ENCODE measurements at regions not wholly inside any gene's neighbourhood (a gene's known extent, or its start where the extent isn't known, plus 50 kb on each side); places are given as distances from the start of the nearest gene placed in this dataset.

DNA sequence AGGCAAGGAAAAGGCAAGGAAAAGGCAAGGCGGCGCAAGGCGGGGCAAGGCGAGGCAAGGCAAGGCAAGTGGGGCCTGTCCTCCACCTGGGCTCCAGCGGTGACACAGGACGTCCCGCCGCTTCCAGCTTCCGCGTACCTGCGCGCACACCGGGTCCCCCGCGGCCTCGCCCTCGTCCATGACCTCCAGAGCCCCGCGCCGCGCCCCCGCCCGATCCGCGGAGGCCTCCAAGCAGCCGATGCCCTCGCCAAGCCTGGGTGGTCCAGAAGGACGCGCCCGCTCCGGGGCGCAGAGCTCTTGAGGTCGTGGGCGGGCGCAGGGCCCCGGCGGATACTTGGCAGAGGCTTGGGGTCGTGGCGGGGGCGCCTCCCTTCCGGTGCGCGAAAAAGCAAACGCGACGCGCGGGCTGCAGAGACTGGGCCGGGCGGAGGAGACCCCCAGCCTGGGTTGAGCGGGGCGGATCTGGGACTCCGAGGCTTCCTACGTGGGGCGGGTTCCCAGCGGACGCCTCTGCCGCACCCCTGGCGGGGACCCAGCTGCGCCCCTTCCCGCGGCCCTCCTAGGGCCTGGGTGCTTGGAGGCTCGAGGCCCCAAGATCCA is 60.8 kb upstream of the EIF5 start:
- peaks cover 59% of the 10 kb centered on the region for H3K27me3 ChIP-seq (ENCODE audit: control insufficient read depth, insufficient read depth, low read length)
- ChIA-PET POLR2A (ENCODE audit: unreplicated experiment) (no interaction called here), CTCF (no interaction called here)
- H2BK15ac ChIP-seq (ENCODE audit: low read depth, low read length): no peak overlapping the region
- H3K23ac ChIP-seq (ENCODE audit: low read depth, low read length): no peak overlapping the region
- peak overlapping the region; percentile 58; the same call in 1 of the 2 replicates for H3K4me2 ChIP-seq (ENCODE audit: low read depth, low read length)
- no peak overlapping the region for H3K27ac ChIP-seq (ENCODE audit: insufficient read depth, low read length)
- H3K36me3 ChIP-seq (ENCODE audit: control insufficient read depth, insufficient read depth, low read length): no peaks in the 10 kb centered on the region
- H2BK20ac ChIP-seq (ENCODE audit: low read depth, low read length): no peak overlapping the region
- no TSS peak for BruUV-seq (replicated peaks)
- H3K4ac ChIP-seq (ENCODE audit: low read depth, low read length): no peak overlapping the region
- no peak overlapping the region for H4K8ac ChIP-seq (ENCODE audit: low read depth in 2 of 2, low read length in 2 of 2)
- ATAC-seq (ENCODE audit: low read depth): no peak
- H3K4me3 ChIP-seq (ENCODE audit: insufficient read depth, low read depth, low read length): peak overlapping the region; percentile 28; the same call in 1 of the 2 replicates
- no peak overlapping the region for H3K9ac ChIP-seq (ENCODE audit: low read depth, low read length)
- no peak overlapping the region for H4K5ac ChIP-seq (ENCODE audit: low read depth, low read length)
- peak overlapping the region; percentile 43 for H2AFZ ChIP-seq (replicated peaks; ENCODE audit: low read length, poor library complexity)
- TF ChIP-seq, protein P1, sequence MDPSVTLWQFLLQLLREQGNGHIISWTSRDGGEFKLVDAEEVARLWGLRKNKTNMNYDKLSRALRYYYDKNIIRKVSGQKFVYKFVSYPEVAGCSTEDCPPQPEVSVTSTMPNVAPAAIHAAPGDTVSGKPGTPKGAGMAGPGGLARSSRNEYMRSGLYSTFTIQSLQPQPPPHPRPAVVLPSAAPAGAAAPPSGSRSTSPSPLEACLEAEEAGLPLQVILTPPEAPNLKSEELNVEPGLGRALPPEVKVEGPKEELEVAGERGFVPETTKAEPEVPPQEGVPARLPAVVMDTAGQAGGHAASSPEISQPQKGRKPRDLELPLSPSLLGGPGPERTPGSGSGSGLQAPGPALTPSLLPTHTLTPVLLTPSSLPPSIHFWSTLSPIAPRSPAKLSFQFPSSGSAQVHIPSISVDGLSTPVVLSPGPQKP (IDR thresholded peaks at IDR 0.05; ENCODE audit: borderline replicate concordance, low read depth, low read length): no peak
- no peak for TF ChIP-seq CEBPB (IDR thresholded peaks at IDR 0.05; ENCODE audit: low read depth, low read length)
- TF ChIP-seq SMC3 (IDR thresholded peaks at IDR 0.05; ENCODE audit: low read depth, low read length): no peak
- TF ChIP-seq BHLHE40 (IDR thresholded peaks at IDR 0.05; ENCODE audit: low read depth, low read length): no peak
- no peak for TF ChIP-seq NFE2L2 (IDR thresholded peaks at IDR 0.05; ENCODE audit: low read depth, low read length)
- TF ChIP-seq RFX5 (IDR thresholded peaks at IDR 0.05; ENCODE audit: low read depth, low read length): no peak
- TF ChIP-seq, protein P2, sequence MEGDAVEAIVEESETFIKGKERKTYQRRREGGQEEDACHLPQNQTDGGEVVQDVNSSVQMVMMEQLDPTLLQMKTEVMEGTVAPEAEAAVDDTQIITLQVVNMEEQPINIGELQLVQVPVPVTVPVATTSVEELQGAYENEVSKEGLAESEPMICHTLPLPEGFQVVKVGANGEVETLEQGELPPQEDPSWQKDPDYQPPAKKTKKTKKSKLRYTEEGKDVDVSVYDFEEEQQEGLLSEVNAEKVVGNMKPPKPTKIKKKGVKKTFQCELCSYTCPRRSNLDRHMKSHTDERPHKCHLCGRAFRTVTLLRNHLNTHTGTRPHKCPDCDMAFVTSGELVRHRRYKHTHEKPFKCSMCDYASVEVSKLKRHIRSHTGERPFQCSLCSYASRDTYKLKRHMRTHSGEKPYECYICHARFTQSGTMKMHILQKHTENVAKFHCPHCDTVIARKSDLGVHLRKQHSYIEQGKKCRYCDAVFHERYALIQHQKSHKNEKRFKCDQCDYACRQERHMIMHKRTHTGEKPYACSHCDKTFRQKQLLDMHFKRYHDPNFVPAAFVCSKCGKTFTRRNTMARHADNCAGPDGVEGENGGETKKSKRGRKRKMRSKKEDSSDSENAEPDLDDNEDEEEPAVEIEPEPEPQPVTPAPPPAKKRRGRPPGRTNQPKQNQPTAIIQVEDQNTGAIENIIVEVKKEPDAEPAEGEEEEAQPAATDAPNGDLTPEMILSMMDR (conservative IDR thresholded peaks at IDR 0.05; ENCODE audit: low read depth, low read length): no peak
- TF ChIP-seq POLR2A (IDR thresholded peaks at IDR 0.05; ENCODE audit: low read depth, low read length): no peak
- TF ChIP-seq MAFK (IDR thresholded peaks at IDR 0.05; ENCODE audit: low read depth, low read length): no peak
- no peak for TF ChIP-seq MAZ (IDR thresholded peaks at IDR 0.05; ENCODE audit: borderline replicate concordance, low read depth, low read length)
- no peak overlapping the region for H4K91ac ChIP-seq (ENCODE audit: insufficient read depth, low read depth, low read length)
- H2BK120ac ChIP-seq (ENCODE audit: low read depth, low read length): no peak overlapping the region
- H3K14ac ChIP-seq (replicated peaks; ENCODE audit: low read depth, low read length): no peak overlapping the region
- H3K56ac ChIP-seq (ENCODE audit: extremely low read depth, insufficient read depth, low read length): no peak overlapping the region
- no peak overlapping the region for H2AK5ac ChIP-seq (ENCODE audit: low read depth, low read length)
- in situ Hi-C loops (cut with MboI; ENCODE audit: low sequenced_read_pairs): no loop called here
- H3K79me1 ChIP-seq (ENCODE audit: low read depth in 1 of 2, low read length in 2 of 2): no peaks in the 10 kb centered on the region
- intact Hi-C loops (cut with micrococcal nuclease): no loop called here
- WGBS, 2 experiments (ENCODE audit: extremely low coverage in 2 of 2, insufficient read length in 1 of 2): 7% methylated on average over 28 of the region's 63 CpGs; no CpG with 5 or more reads in 1 of the 2 experiments
- no peak overlapping the region for H2BK5ac ChIP-seq (ENCODE audit: low read depth, low read length, poor library complexity, severe bottlenecking)
- dilution Hi-C loops (cut with HindIII; ENCODE audit: low sequenced_read_pairs, unreplicated experiment): no loop called here
- H3K18ac ChIP-seq (ENCODE audit: low read depth, low read length): no peak overlapping the region
- no peak for DNase-seq
- H4K20me1 ChIP-seq (ENCODE audit: insufficient read depth, low read length): no peaks in the 10 kb centered on the region
- no peaks in the 10 kb centered on the region for H3K9me1 ChIP-seq (ENCODE audit: insufficient read depth, low read length)
- peak overlapping the region; percentile 42 for H2AK9ac ChIP-seq (replicated peaks; ENCODE audit: low read depth, low read length, poor library complexity)
- peaks cover 4% of the 10 kb centered on the region; the same call in 1 of the 2 replicates for H3K4me1 ChIP-seq (ENCODE audit: control insufficient read depth, insufficient read depth, low read length)
- peaks cover 13% of the 10 kb centered on the region for H3K9me3 ChIP-seq (ENCODE audit: control insufficient read depth, insufficient read depth, low read length)
